ENCODE measurements at regions not wholly inside any gene's neighbourhood (a gene's known extent, or its start where the extent isn't known, plus 50 kb on each side); places are given as distances from the start of the nearest gene placed in this dataset.

- TF ChIP-seq CTCF (IDR thresholded peaks at IDR 0.05) (no peak), POLR2A (IDR thresholded peaks at IDR 0.05) (no peak)
These were observed 1500.4 kb downstream of the EFNB2 start for GRCh38 chr13:105035092-105035491.

All from vagina (tissue), 2 donors.